ENCODE measurements at regions not wholly inside any gene's neighbourhood (a gene's known extent, or its start where the extent isn't known, plus 50 kb on each side); places are given as distances from the start of the nearest gene placed in this dataset.

- Histone ChIP-seq H3K79me2 (ENCODE audit: insufficient read depth, low read length) (no peaks in the 10 kb centered on the region), H3T11ph (ENCODE audit: low read length) (no peak overlapping the region), H3K23ac (ENCODE audit: insufficient read length, low read depth, low read length) (no peak overlapping the region), H2BK12ac (ENCODE audit: insufficient read length, low read depth, low read length) (no peak overlapping the region), H3K9ac (ENCODE audit: extremely low read depth, insufficient read length, low read length) (no peak overlapping the region), H3K56ac (ENCODE audit: insufficient read length, low read depth, low read length) (no peak overlapping the region), H3K4ac (ENCODE audit: low read depth, low read length) (no peak overlapping the region), H4K8ac (replicated peaks; ENCODE audit: insufficient read length, low read depth, low read length) (no peak overlapping the region), H3K4me1 (ENCODE audit: insufficient read depth, low read length) (peaks cover 6% of the 10 kb centered on the region; the same call in 1 of the 2 replicates), H3K4me2 (ENCODE audit: insufficient read depth, insufficient read length, low read length) (no peak overlapping the region), H3K9me3 (ENCODE audit: control insufficient read depth, low read depth, low read length) (no peaks in the 10 kb centered on the region), H3K18ac (ENCODE audit: insufficient read length, low read depth, low read length) (no peak overlapping the region), H4K5ac (ENCODE audit: insufficient read length, low read depth, low read length) (no peak overlapping the region), H3K14ac (ENCODE audit: insufficient read depth, low read length) (no peak overlapping the region), H3K79me1 (ENCODE audit: insufficient read depth, low read depth, low read length, poor library complexity, severe bottlenecking) (no peaks in the 10 kb centered on the region), H2BK20ac (ENCODE audit: low read depth, low read length, poor library complexity, severe bottlenecking) (no peak overlapping the region), H3K23me2 (ENCODE audit: insufficient read length, low read depth, low read length, poor library complexity, severe bottlenecking) (no peaks in the 10 kb centered on the region), H2BK120ac (ENCODE audit: low read depth, low read length, poor library complexity, severe bottlenecking) (no peak overlapping the region), H3K27ac (ENCODE audit: insufficient read length, low read depth, low read length) (no peak overlapping the region), H4K91ac (ENCODE audit: insufficient read length, low read depth, low read length) (no peak overlapping the region), H2BK15ac (ENCODE audit: low read depth, low read length) (no peak overlapping the region), H2AFZ (ENCODE audit: low read length) (no peak overlapping the region), H4K20me1 (ENCODE audit: control insufficient read depth, insufficient read depth, insufficient read length) (no peaks in the 10 kb centered on the region), H2AK5ac (ENCODE audit: insufficient read length, low read length) (no peak overlapping the region), H3K27me3 (ENCODE audit: insufficient read depth, low read length) (no peaks in the 10 kb centered on the region), H2BK5ac (ENCODE audit: insufficient read length, low read length) (no peak overlapping the region)
- peaks cover 23 to 27% of the 10 kb centered on the region in 2 experiments for H3K4me1 Mint-ChIP-seq
- TF ChIP-seq CTCF (conservative IDR thresholded peaks at IDR 0.05): no peak
- no peaks in the 10 kb centered on the region for H3K27me3 Mint-ChIP-seq (ENCODE audit: low read depth)
- DNase-seq: no peak
- no CpG with 5 or more reads among the region's 2 CpGs for WGBS (ENCODE audit: extremely low coverage, insufficient read length, low lambda C conversion rate)
- peak overlapping the region in 1 of 3 experiments; percentile 45; a peak in 1 of 7 replicates for H3K27ac Mint-ChIP-seq
- peaks cover 3 to 31% (median 7%) of the 10 kb centered on the region in 3 experiments; a peak in 6 of 7 replicates for H3K36me3 Mint-ChIP-seq (ENCODE audit: insufficient read depth in 1 of 3, low read depth in 3 of 3)
- peaks cover 21 to 26% of the 10 kb centered on the region in 2 experiments for H3K9me3 Mint-ChIP-seq
- no peak overlapping the region for H3K4me3 Mint-ChIP-seq
Observed at GRCh38 chr2:138956116-138956515, 175.9 kb upstream of the NXPH2 start.
